ENCODE measurements at regions not wholly inside any gene's neighbourhood (a gene's known extent, or its start where the extent isn't known, plus 50 kb on each side); places are given as distances from the start of the nearest gene placed in this dataset.

DNA sequence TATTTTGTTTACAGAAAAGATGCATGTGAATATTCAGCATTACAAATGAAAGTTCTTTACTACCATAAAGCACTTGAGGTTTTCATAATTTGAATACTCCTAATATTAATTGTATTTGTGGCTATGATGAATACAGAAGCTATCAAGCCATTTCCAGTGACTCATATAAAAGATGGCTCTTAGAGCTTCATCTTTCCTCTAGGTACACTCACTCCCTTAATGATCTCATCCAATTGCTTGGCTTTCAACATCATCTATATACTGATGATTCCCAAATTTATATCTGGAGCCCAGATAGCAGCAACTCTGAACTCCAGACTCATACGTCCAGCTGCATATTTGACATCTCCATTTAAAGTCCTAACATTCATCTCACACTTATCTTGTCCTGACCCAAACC is 183.4 kb upstream of the FAM241A start:
- TF ChIP-seq, protein P1, sequence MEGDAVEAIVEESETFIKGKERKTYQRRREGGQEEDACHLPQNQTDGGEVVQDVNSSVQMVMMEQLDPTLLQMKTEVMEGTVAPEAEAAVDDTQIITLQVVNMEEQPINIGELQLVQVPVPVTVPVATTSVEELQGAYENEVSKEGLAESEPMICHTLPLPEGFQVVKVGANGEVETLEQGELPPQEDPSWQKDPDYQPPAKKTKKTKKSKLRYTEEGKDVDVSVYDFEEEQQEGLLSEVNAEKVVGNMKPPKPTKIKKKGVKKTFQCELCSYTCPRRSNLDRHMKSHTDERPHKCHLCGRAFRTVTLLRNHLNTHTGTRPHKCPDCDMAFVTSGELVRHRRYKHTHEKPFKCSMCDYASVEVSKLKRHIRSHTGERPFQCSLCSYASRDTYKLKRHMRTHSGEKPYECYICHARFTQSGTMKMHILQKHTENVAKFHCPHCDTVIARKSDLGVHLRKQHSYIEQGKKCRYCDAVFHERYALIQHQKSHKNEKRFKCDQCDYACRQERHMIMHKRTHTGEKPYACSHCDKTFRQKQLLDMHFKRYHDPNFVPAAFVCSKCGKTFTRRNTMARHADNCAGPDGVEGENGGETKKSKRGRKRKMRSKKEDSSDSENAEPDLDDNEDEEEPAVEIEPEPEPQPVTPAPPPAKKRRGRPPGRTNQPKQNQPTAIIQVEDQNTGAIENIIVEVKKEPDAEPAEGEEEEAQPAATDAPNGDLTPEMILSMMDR (IDR thresholded peaks at IDR 0.05), result no peak
- no peak for TF ChIP-seq POLR2A (IDR thresholded peaks at IDR 0.05)
- no peak for TF ChIP-seq POLR2AphosphoS5 (IDR thresholded peaks at IDR 0.05)
